ENCODE measurements at regions not wholly inside any gene's neighbourhood (a gene's known extent, or its start where the extent isn't known, plus 50 kb on each side); places are given as distances from the start of the nearest gene placed in this dataset.

- no peaks in the 10 kb centered on the region for H3K27me3 Mint-ChIP-seq (ENCODE audit: unreplicated experiment)
- H3K27ac Mint-ChIP-seq (ENCODE audit: unreplicated experiment): no peak overlapping the region
- TF ChIP-seq, protein P1, sequence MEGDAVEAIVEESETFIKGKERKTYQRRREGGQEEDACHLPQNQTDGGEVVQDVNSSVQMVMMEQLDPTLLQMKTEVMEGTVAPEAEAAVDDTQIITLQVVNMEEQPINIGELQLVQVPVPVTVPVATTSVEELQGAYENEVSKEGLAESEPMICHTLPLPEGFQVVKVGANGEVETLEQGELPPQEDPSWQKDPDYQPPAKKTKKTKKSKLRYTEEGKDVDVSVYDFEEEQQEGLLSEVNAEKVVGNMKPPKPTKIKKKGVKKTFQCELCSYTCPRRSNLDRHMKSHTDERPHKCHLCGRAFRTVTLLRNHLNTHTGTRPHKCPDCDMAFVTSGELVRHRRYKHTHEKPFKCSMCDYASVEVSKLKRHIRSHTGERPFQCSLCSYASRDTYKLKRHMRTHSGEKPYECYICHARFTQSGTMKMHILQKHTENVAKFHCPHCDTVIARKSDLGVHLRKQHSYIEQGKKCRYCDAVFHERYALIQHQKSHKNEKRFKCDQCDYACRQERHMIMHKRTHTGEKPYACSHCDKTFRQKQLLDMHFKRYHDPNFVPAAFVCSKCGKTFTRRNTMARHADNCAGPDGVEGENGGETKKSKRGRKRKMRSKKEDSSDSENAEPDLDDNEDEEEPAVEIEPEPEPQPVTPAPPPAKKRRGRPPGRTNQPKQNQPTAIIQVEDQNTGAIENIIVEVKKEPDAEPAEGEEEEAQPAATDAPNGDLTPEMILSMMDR (IDR thresholded peaks at IDR 0.05): peak; percentile 7
- H3K4me3 Mint-ChIP-seq (ENCODE audit: unreplicated experiment): no peak overlapping the region
- no peak for DNase-seq (ENCODE audit: extremely low spot score, unreplicated experiment)
- H3K36me3 Mint-ChIP-seq (ENCODE audit: unreplicated experiment): no peaks in the 10 kb centered on the region
- H3K9me3 Mint-ChIP-seq (ENCODE audit: unreplicated experiment): no peaks in the 10 kb centered on the region
- H3K4me1 Mint-ChIP-seq (ENCODE audit: unreplicated experiment): peaks cover 39% of the 10 kb centered on the region
These were observed 77.5 kb upstream of the KCNMA1 start for GRCh38 chr10:77715088-77715487.

DNA sequence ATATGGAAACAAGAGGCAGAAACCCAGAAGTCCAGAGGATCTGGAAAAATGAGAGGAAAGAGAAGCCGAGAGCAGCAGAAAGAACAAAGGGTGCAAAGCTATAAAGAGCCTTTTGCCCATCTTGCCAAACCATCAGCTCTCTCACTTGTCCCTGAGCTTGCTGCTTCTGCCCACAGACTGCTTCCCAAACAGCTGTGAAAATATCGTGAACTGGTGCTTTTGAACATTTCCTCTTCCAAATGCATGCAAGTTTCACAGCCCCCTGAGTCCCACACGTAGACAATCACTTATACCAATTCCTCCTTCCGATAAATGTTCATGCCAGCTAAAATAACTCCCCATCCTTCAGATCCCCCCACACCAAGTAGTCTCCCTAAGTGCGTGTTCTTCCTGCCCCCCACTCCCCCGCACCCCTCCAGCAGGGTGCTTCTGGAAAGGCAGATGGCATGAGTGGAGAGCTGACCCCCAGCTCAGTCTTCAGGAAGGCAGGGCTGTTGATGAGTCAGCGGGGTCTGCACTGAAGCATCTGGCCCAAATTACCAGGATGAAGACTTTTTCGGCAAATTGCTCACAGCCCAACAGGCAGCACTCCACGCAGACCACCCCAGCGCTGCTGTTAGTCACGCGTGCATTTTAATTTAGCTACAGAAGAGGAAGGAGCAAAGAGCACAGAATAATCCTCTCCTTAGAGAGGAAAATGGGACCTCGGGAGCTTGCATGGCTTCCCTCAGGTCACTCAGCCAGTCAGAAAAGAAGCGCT, 76.1 kb upstream of the KCNMA1 start:
- Mint-ChIP-seq H3K27me3 (ENCODE audit: unreplicated experiment) (no peaks in the 10 kb centered on the region), H3K9me3 (ENCODE audit: unreplicated experiment) (no peaks in the 10 kb centered on the region), H3K36me3 (ENCODE audit: unreplicated experiment) (no peaks in the 10 kb centered on the region), H3K4me1 (ENCODE audit: unreplicated experiment) (peaks cover 39% of the 10 kb centered on the region), H3K4me3 (ENCODE audit: unreplicated experiment) (peak overlapping the region; percentile 34), H3K27ac (ENCODE audit: unreplicated experiment) (peak overlapping the region; percentile 82)
- TF ChIP-seq, protein P1 (IDR thresholded peaks at IDR 0.05): no peak
- DNase-seq (ENCODE audit: extremely low spot score, unreplicated experiment): peak; percentile 82

DNA sequence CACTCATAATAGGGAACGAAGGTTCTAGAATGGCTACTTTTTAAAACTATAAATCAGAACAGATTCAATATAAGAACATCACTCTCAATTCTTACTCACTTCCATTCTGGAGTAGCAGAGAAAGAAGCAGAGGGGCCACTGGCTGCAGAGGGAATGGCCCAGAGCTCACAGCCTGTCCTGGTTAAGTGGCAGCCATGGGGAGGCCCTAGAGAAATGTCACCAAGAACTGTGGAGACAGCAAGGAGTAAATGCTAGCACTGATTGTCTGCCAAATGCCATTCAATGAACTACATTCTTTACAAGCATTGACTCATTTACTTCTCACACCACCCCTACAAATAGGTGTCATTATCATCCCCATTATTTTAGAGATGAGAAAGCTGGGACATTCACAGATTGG, 74.6 kb upstream of the KCNMA1 start:
- H3K4me3 Mint-ChIP-seq (ENCODE audit: unreplicated experiment): no peak overlapping the region
- no peaks in the 10 kb centered on the region for H3K9me3 Mint-ChIP-seq (ENCODE audit: unreplicated experiment)
- peaks cover 38% of the 10 kb centered on the region for H3K4me1 Mint-ChIP-seq (ENCODE audit: unreplicated experiment)
- TF ChIP-seq, protein P1 (IDR thresholded peaks at IDR 0.05): no peak
- DNase-seq (ENCODE audit: extremely low spot score, unreplicated experiment): no peak
- H3K27ac Mint-ChIP-seq (ENCODE audit: unreplicated experiment): no peak overlapping the region
- H3K36me3 Mint-ChIP-seq (ENCODE audit: unreplicated experiment): no peaks in the 10 kb centered on the region
- H3K27me3 Mint-ChIP-seq (ENCODE audit: unreplicated experiment): no peaks in the 10 kb centered on the region

- H3K27ac Mint-ChIP-seq (ENCODE audit: unreplicated experiment): no peak overlapping the region
- H3K4me3 Mint-ChIP-seq (ENCODE audit: unreplicated experiment): no peak overlapping the region
- no peaks in the 10 kb centered on the region for H3K27me3 Mint-ChIP-seq (ENCODE audit: unreplicated experiment)
- DNase-seq (ENCODE audit: extremely low spot score, unreplicated experiment): no peak
- no peaks in the 10 kb centered on the region for H3K36me3 Mint-ChIP-seq (ENCODE audit: unreplicated experiment)
- H3K9me3 Mint-ChIP-seq (ENCODE audit: unreplicated experiment): no peaks in the 10 kb centered on the region
- TF ChIP-seq, protein P1 (IDR thresholded peaks at IDR 0.05): no peak
- peaks cover 34% of the 10 kb centered on the region for H3K4me1 Mint-ChIP-seq (ENCODE audit: unreplicated experiment)
These were observed 74.1 kb upstream of the KCNMA1 start for GRCh38 chr10:77711683-77712049.

- H3K4me3 Mint-ChIP-seq (ENCODE audit: unreplicated experiment): peak overlapping the region; percentile 59
- H3K36me3 Mint-ChIP-seq (ENCODE audit: unreplicated experiment): no peaks in the 10 kb centered on the region
- no peaks in the 10 kb centered on the region for H3K27me3 Mint-ChIP-seq (ENCODE audit: unreplicated experiment)
- peaks cover 31% of the 10 kb centered on the region for H3K4me1 Mint-ChIP-seq (ENCODE audit: unreplicated experiment)
- TF ChIP-seq, protein P1 (IDR thresholded peaks at IDR 0.05): peak; percentile 98
- no peak overlapping the region for H3K27ac Mint-ChIP-seq (ENCODE audit: unreplicated experiment)
- H3K9me3 Mint-ChIP-seq (ENCODE audit: unreplicated experiment): no peaks in the 10 kb centered on the region
- peak; percentile 95 for DNase-seq (ENCODE audit: extremely low spot score, unreplicated experiment)
These were observed 73.4 kb upstream of the KCNMA1 start for GRCh38 chr10:77710759-77711682.
